ENCODE measurements at regions not wholly inside any gene's neighbourhood (a gene's known extent, or its start where the extent isn't known, plus 50 kb on each side); places are given as distances from the start of the nearest gene placed in this dataset.

DNA sequence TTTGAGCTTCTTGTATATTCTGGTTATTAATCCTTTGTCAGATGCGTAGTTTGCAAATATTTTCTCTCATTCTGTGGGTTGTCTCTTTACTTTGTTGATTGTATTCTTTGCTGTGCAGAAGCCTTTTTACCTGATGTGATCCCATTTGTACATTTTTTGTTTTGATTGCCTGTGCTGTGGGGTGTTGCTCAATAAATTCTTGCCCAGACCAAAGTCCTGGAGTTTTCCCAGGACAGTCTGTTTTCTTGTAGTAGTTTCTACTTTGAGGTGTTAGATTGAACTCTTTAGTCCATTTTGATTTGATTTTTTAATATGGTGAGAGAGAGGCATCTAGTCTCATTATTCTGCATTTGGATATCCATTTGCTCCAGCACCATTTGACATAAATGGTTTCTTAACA is 588.7 kb upstream of the MBL2 start:
- TF ChIP-seq, protein P1, sequence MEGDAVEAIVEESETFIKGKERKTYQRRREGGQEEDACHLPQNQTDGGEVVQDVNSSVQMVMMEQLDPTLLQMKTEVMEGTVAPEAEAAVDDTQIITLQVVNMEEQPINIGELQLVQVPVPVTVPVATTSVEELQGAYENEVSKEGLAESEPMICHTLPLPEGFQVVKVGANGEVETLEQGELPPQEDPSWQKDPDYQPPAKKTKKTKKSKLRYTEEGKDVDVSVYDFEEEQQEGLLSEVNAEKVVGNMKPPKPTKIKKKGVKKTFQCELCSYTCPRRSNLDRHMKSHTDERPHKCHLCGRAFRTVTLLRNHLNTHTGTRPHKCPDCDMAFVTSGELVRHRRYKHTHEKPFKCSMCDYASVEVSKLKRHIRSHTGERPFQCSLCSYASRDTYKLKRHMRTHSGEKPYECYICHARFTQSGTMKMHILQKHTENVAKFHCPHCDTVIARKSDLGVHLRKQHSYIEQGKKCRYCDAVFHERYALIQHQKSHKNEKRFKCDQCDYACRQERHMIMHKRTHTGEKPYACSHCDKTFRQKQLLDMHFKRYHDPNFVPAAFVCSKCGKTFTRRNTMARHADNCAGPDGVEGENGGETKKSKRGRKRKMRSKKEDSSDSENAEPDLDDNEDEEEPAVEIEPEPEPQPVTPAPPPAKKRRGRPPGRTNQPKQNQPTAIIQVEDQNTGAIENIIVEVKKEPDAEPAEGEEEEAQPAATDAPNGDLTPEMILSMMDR (IDR thresholded peaks at IDR 0.05; ENCODE audit: poor library complexity, severe bottlenecking): no peak
- TF ChIP-seq EZH2 (IDR thresholded peaks at IDR 0.05; ENCODE audit: borderline replicate concordance, insufficient read depth, low read length, poor library complexity, severe bottlenecking) (no peak), POLR2AphosphoS5 (IDR thresholded peaks at IDR 0.05) (no peak), MXI1 (conservative IDR thresholded peaks at IDR 0.05; ENCODE audit: poor library complexity, severe bottlenecking) (no peak), SMC3 (conservative IDR thresholded peaks at IDR 0.05; ENCODE audit: poor library complexity) (no peak)
